Daoy (cell line): ENCODE measurements at regions not wholly inside any gene's neighbourhood (a gene's known extent, or its start where the extent isn't known, plus 50 kb on each side); places are given as distances from the start of the nearest gene placed in this dataset.
"Not testable (repeated sequence)": the region's sequence is repeated elsewhere in the genome, so short reads cannot be mapped to it uniquely, and the experiment has no call there.

Source experiments
- DNase-seq: peaks from one replicate; pipeline ENCODE4 v3.0.0-alpha.2; 2015; ENCODE audit warnings: low read depth

DNA sequence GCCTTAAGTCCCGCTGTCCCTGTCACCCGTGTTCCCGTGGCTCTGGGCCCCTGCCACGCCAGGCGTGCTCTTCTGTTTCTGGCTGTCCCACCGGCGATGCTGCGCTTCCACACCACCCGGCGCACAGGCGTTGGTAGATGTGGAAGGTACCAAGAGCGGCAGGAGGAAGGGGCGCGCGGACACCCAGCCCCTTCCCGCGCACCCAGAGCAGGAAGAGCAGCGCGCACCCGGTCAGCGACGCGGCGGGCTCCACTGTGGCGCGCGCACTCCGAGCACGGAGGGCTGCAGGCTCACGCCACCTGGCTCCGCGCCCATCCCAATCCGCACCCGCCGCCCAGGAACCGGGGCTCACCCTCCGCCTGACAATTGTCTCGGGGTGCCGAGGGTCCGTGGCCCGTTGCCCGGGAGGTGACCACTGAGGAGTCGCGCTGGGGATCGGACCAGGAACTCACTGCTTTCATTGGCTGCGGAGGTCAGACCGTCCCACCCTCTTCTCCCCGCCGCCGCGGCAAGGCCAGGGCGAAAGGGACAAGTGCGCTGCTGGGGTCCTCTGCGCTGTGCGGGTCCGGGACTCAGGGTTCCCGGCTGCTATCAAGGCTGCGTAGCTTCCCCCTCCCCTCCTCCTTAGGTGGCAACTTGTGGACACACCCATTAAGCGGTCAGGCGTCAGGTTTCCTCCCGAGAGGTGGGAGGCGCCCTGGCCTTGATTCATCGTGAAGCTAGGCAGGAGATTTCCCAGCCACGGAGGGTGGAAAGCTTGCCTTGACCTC is 121.6 kb upstream of the ZNF92 start:
- DNase-seq, result peak; percentile 91

GRCh38 chr7:65250697-65251395 is 122.8 kb upstream of the ZNF92 start:
- no peak for DNase-seq

DNA sequence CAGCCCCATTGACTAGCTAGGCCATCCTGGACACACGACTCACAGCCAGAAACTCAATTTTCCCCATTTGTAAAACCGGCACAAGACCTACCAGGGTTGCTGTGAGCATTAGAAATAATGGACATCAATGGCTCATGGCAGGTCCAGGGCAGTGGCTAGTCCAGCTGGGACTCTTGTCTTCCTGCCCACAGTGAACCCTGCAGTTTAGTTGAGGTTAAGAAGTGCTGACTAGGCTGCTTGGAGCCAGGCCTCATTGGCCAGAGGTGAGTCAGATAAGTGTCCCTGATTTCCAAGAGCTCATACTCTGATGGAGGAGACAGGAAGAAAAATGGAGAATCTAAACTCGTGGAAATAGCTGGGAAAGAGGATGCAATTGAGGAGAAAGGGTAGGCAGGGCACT is 123.4 kb upstream of the ZNF92 start:
- DNase-seq, result no peak

GRCh38 chr7:65247491-65247890 is 126.2 kb upstream of the ZNF92 start:
- DNase-seq, result no peak

GRCh38 chr7:65239707-65240352 is 133.8 kb upstream of the ZNF92 start:
- peak; percentile 88 for DNase-seq

DNA sequence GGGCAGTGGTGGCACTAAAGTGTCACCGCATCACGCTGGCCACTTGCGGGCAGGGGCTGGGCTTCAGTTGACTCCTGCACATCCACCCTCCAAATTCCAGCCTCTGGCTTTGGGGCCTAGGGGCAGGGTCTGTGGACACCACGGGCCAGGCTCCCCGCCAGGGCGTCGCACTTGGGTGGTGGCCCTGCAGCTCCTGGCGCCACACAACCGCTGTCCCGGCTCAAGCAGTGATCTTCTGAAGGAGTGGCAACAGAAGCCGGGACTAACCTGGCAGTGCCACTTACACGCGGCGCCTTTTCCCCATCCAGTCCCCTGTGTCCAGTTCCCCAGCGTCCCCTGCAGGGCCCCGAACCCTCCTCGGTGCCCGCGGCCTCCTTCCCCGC is 134.3 kb upstream of the ZNF92 start:
- DNase-seq, result no peak

DNA sequence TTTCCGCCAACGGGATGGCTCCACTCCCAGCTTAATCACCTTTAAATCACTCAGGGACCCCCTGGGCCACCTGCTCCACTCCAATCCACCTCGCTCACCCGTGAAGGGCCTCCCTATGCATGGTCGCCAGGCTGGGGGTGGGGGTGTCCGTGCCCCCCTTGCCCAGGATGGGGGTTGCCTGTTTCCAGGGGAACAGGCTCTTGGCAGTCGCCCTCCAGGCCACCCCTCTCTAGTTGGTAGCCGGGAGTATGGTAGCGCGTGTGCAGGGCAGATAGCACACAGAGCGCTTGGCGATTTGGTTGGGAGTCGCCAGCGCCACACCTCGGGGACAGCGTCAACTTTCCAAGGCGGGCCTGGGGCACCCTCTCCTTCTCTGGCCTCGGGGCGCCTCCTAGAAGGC is 134.9 kb upstream of the ZNF92 start:
- DNase-seq, result no peak

DNA sequence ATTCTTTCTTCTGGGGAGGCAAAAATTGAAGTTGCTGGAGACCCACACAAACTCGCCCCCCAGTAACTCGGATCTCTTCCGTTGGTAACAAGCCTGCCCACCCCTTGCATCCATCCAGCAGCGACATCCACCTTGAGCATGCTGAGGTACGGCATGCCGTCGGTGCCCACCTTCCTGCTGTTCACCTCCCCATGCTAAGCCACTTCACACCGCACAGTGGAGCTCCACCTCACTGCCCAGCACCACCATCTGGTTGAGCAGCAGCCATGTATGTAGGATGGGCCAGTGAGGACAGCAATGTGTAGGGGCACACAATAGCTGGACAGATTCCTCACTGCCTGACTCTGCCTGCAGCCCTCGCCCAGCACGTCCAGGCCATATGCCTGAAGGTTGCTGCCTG is 138.1 kb upstream of the ZNF92 start:
- DNase-seq, result no peak

DNA sequence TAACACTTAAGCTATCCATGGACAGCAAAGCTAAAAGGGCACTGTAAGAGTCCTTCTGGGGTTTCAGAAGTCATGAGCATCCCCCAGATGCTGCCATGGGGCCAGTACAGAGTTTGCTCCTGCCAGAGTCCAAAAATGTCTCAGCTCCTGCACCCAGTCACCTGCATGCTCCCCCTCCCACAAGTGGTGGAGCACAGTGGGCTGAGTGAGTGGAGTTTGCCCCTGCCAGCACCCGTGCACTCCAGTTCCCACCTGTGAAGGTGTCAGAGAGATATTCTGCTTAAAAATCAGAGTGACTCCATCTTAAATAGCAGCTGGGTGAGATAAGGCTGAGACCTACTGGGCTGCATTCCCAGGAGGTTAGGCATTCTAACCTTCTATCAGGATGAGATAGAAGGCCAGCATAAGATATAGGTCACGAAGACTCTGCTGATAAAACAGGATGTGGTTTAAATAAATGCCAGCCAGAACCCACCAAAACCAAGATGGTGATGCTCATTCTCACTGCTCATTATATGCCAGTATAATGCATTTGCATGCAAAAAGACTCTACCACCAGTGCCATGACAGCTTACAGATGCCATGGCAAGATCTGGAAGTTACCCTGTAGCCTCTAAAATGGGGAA is 140.1 kb upstream of the ZNF92 start:
- peak; percentile 64 for DNase-seq

DNA sequence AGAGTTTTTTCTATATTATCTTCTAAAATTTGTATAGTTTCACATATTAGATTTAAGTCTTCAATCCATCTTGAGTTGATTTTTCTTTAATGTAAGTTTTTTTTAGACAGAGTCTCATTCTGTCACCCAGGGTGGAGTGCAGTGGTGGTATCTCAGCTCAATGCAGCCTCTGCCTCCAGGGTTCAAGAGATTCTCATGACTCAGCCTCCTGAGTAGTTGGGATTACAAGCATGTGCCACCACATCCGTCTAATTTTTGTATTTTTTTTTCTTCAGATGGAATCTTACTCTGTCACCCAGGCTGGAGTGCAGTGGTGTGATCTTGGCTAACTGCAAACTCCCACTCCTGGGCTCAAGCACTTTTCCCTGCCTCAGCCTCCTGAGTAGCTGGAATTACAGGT is 143.4 kb upstream of the ZNF92 start:
- peak; percentile 68 for DNase-seq

- no peak for DNase-seq
Observed at GRCh38 chr7:65225422-65226006, 148.1 kb upstream of the ZNF92 start.

DNA sequence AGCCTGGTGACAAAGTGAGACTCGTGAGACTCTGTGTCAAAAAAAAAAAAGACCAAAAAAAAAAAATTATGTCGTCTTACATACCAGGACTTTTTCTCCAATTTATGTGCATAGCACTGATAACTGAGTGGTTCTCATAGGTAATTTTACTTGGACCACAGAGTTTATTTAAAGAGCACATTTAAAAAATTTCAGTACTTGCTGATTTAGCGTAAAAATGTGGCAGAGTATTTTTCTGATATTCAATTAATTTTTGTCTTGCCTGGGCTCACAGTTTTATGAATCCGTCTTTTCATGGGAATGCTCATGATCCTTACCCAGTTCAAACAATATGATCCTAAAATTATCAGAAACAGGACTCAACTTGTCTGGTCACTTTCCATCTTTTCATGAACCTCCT is 151.0 kb upstream of the ZNF92 start:
- no peak for DNase-seq

DNA sequence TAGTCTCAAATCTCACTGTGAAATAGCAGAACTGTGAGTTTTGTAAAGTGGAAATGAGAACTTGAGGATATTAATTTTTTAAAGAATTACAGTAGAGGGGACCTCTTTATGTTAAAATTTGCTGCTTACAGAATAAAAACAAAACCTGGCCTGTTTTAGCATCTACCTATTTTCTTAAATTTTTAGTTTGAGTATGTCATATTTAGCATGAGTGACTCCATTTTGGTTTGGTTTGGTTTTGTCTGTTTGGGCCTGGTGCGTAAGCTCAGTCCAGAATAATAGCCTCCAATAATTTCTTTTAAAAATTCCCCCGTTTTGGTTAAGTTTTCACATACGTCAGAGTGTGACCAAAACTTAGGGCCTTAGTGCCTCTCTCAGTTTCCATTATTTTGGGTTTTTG is 152.0 kb upstream of the ZNF92 start:
- DNase-seq, result no peak

DNA sequence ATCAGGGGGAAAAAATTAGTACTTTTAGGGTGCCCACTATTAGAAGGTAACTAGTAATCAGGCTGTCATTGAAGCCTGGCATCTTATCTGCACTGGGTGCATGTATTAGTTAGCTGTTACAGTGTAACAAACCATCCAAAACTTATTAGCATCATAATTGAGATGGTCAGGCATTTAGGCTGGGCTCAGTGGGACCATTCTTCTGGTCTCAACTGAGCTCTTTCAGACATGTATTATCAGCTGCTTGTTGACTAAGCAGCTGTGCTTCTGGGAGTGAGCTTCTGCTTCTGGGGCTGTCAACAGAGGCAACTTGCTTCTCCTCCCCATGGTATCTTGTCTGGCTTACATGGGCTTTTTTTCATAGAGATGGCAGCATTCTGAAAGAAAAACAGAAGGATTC is 154.0 kb upstream of the ZNF92 start:
- no peak for DNase-seq

DNA sequence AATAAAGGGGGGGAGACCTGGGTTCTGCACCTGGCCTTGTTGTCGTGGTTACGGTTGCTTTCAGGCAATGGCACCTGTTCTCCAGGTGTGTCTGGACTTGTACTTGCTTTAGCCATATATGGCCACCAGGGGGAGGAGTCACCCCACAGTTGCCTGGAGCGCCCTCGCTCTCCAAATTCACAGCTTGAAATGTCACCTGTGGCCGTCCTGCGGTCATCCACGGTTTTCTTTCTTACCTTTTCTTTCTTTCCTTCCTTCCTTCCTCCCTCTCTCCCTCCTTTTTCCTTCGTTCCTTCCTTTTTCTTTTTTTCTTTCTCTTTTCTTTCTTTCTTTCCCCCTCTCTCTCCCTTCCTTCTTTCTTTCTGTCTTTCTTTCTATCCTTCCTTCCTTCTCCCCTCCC is 157.2 kb upstream of the ZNF92 start:
- peak; percentile 75 for DNase-seq

DNA sequence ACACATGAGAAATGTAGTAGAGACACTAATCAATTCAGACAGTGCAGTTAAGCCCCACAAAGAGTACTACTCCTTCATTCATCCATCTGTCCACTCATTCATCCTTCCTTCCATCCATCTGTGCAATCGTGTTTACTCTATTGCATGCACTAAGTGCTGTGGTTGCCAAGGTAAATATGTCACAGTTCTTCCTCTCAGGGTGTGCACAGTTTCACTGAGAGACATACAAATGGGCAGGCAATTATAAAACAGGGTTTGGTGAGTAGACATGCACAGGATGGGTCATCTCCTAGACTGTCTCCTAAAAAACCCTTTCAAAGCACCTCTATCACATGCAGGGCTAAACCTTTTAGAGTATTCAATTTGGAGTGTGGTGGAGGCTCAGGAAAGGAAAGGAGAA is 160.4 kb upstream of the ZNF92 start:
- DNase-seq, result not testable (repeated sequence)

DNA sequence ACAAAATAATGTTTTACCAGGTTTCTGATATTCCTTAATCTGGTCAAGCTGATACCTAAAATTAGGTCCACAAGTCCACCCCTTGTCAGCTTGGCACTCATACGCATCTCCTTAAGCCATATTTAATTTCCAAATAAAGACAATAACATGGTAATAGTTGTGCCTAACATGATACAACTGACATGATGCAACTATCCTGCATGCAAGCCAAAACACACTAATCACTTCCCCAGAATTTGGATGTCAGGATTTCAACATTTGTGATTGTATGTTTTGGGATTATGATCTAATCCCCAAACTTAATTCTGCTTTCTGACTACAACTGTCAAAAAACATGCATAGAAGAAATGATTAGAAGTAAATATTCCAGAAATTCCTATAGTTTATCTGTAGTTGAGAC is 174.4 kb upstream of the ZNF92 start:
- DNase-seq, result not testable (repeated sequence)

DNA sequence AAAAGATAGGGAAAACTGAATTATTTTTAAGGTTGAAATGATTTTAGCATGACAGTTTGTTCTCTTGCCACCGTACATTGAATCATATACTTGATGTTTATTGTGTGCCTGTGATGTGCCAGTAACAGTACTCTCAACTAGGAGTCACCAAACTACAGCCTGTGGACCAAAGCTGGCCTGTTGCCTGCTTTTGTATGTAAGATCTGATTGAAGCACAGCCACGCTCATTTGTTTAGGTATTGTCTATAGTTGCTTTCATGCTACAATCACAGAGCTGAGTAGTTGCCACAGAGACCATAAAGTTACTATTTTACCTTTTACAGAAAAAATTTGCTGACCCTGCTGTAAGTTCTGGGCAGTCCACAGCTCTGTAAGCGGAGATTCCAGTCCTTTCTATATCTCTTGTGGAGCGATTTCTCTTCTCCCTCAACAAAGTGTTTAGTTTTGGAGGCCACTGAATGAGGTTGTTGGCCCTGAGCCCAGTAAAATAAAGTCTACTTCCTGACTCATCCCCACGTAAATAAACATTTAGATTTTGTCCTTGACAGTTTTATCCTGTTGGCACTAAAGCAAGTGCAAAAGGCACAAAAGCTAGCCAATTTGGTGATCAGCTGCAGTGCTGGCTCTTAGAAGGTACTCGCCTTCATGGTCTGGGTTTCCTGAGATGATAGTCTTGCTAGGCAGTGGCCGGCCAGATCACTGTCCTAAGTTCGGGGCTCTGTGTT is 180.2 kb upstream of the ZNF92 start:
- peak; percentile 37 for DNase-seq

DNA sequence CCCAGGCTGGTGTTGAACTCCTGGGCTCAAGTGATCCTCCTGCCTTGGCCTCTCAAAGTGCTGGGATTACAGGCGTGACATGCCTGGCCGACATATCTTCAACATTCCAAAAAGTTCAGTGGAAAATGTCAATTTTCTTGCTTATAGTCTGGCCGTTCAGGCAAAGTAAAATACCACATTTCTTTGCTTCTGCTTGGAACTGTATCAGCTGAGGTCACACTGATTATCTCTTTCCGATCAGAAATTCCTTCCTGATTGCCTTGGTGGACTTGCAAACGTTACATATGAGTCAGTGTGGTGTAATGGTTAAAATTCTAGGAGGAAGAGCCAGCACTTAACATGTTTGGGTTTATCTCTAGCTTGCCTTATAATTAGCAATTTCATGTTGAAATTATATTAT is 170.6 kb upstream of the ERV3-1 start:
- DNase-seq, result peak; percentile 25

DNA sequence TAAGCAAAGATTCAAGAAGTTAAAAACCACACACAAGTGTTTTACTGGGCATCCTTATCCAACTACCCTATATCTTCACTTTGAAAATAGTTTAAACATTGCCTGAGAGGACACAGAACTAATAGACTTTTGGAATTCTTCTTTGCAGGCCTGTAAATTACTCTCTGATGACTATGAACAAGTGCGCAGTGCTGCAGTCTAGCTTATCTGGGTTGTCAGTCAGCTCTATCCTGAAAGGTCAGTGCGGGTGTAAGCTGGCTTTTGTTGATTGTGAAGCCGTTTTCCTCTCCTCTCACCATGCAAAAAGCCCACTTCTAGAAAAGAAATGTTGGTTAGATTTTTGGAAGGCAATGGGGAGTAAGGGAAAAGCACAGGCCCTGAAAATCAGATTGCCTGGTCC is 143.6 kb upstream of the ERV3-1 start:
- DNase-seq, result not testable (repeated sequence)

GRCh38 chr7:65146118-65146914 is 139.8 kb upstream of the ERV3-1 start:
- not testable (repeated sequence) for DNase-seq
